ENCODE measurements at regions not wholly inside any gene's neighbourhood (a gene's known extent, or its start where the extent isn't known, plus 50 kb on each side); places are given as distances from the start of the nearest gene placed in this dataset.
A peak's percentile ranks its signal among the peaks of the same experiment; 100 is the strongest.
"Not testable (repeated sequence)": the region's sequence is repeated elsewhere in the genome, so short reads cannot be mapped to it uniquely, and the experiment has no call there.

DNA sequence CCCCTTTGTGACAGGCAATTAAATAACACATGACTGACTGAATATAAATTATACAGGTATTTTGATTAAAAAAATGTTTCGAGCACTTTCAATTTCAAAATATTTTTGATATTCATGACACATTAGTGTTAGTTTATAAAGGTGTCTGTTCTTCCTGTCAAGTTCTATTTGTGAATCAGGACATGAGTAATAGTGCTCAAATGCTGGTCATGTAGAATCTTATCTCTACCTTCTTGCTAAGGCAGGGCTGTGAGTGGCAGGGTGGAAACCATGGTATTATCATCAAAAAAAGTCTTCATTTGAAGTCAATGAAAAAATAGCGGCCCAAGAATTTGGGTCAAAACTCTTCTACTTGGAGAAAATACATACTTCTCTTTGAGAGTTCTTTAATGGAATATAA, 250.2 kb downstream of the DACT1 start:
- DNase-seq (ENCODE audit: low spot score) = no peak

DNA sequence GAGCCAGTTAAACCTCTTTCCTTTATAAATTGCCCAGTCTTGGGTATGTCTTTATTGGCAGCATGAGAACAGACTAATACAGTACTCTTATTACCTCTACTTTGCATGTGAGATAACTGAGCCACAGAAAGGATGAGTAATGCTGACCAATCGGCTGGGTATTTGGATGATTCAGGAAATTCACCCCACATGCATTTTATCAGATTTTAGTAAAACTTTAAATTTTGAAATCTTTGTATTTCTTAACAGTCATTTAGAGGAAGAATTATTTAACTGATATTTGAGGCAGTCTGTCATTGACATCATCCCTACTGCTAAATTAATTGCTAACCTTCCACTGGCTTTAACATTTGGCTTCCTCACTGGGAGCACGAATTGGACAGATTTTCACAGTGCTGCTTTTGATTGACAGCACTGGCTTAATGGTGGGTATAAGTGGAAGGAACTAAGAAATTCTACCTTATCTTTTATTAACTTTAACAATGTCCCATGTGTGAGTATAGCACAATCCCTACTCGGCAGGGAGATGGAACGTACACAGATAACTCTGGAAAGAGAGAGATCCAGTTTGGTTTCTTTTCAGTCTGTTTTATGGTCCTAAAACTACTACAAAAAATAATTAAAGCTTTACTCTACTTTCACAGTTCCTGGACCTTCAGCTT, 261.0 kb downstream of the DACT1 start:
- peak; percentile 75 for DNase-seq (ENCODE audit: low spot score)

DNA sequence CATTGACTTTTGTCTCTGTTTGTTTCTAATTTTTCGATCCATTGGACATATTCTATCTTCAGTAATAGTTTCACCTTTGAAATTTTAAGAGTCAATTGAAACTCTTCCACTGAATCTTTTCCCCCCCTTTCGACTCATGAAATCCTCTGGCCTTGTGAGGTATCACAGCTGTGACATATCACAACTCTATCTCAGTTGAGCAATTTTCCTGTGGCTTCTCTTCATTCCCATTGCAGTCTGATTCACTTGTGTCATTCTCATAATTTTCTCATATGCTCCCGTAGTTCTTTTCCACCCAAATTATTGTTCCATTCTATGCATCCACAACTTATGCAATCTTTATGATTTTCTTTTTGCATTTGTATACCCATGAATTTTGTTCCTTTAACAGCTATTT, 261.6 kb downstream of the DACT1 start:
- no peak for DNase-seq (ENCODE audit: low spot score)

DNA sequence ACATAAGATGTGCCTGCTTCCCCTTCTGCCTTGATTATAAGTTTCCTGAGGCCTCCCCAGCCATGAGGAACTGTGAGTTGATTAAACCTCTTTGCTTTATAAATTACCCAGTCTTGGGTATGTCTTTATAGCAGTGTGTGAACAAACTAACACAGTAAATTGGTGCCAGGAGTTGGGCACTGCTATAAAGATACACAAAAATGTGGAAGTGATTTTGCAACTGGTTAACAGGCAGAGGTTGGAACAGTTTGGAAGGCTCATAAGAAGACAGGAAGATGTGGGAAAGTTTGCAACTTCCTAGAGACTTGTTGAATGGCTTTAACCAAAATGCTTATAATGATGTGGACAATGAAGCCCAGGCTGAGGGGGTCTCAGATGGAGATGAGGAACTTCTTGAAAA, 264.1 kb downstream of the DACT1 start:
- DNase-seq (ENCODE audit: low spot score) = no peak

DNA sequence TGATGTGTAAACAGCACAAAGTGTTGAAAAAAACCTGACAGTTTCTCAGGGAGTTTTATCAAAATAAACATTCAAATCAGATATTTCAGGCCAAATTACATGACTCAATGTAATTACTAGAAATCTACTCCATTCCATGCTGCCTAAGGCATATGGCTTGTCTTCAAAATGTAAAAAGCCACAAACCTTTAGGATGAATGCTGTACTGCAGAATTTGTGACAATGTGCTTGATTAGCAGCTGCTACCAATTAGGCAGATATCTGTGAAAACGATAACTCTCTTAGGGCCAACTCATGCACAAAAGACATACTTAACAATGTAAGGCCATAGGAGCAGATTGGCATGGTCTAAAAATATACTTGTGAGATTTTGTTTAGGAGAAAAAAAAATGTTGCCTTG, 267.0 kb downstream of the DACT1 start:
- DNase-seq (ENCODE audit: low spot score) = no peak

DNA sequence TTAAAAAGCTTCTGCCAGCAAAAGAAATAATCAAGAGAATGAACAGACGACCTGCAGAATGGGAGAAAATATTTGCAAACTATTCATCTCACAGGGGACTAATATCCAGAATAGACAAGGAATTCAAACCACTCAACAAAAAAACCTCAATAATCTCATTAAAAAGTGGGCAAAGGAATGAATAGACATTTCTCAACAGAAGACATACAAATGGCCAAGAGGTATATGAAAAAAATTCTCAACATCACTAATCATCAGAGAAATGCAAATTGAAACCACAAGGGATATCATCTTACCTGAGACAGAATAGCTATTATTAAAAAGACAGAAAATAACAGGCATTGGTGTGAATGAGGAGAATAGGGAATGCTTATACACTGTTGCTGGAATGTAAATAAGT, 270.0 kb downstream of the DACT1 start:
- no peak for DNase-seq (ENCODE audit: low spot score)

DNA sequence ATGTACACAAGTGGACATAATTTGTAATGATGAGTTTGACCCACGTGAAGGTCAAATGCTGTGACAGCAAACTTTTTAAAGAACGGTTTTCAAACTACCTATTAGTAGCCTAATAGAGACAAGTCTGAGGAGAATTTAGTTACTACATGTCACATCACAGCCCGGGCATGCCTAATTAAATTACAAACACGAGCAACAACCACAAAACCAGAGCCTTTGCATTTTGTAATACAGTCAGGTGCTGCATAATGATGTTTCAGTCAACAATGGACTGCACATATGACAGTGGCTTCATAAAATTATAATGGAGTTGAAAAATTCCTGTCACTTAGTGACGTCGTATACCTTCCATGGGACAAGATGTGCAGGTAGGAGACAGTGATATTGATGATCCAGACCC, 274.5 kb downstream of the DACT1 start:
- no peak for DNase-seq (ENCODE audit: low spot score)

DNA sequence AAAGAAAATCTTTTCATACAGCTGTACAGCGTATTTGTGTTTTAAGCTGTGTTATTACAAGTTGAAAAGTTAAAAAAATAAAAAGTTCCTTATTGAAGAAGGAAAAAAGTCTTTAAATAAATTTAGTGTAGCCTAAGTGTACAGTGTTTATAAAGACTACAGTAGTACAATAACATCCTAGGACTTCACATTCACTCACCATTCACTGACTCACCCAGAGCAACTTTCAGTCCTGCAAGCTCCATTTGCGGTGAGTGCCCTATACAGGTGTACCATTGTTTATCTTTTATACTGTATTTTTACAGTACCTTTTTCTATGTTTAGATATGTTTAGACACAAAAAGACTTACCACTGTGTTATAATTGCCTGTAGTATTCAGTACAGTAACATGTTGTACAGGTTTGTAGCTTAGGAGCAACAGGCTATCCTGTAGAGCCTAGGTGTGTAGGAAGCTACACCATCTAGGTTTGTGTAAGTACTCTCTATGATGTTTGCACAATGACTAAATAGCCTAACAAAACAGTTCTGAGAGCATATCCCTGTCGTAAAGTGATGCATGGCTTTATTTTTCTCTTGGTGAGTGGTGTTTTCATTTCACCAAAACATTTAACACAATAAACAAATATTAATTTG, 275.2 kb downstream of the DACT1 start:
- DNase-seq (ENCODE audit: low spot score) = no peak

DNA sequence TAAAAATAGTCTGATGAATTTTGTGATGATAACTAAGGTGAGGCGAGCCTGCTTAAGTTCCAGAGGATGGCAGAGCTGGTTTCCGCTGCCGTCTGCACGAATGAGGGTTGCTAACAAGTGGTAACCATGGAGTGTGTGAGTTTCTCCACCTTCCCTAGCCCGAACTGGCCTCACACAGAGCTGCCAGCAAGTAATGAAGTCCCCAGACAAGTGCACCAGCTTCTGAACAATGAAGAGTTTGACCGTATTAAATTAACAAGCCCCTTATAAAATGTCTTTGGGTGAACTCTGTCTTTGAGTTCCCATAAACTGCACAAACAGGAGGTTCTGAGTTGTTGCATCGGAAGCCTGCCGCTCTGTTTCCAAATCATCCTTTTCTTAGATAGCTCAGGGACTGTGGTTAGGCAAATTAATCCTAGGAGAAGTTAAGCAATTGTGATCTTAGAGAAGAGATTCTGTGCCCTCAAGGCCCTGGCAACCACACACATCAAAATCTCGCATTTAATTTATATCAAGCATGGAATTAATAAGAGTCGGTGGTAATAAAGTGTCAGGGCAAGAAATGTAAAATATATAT, 274.1 kb upstream of the DAAM1 start:
- DNase-seq (ENCODE audit: low spot score) = no peak

DNA sequence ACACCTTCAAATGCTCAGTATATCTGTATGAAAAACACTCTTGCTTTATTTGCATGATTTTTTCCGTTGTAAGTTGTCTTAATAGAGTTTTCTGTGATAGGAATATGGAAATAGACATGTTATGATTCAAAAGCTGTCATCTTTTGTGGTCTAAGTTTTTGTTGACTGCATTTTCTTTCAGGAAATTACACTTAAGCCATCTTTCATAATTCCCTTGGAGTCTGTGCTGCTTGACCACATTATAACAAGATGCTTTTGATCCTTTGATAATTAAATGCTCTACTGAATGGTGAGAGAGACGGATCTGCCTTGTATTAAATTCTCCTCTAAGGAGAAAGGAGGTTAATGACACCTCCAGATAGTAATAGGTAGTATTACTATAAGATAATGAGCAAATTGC, 272.8 kb upstream of the DAAM1 start:
- DNase-seq (ENCODE audit: low spot score) = no peak

DNA sequence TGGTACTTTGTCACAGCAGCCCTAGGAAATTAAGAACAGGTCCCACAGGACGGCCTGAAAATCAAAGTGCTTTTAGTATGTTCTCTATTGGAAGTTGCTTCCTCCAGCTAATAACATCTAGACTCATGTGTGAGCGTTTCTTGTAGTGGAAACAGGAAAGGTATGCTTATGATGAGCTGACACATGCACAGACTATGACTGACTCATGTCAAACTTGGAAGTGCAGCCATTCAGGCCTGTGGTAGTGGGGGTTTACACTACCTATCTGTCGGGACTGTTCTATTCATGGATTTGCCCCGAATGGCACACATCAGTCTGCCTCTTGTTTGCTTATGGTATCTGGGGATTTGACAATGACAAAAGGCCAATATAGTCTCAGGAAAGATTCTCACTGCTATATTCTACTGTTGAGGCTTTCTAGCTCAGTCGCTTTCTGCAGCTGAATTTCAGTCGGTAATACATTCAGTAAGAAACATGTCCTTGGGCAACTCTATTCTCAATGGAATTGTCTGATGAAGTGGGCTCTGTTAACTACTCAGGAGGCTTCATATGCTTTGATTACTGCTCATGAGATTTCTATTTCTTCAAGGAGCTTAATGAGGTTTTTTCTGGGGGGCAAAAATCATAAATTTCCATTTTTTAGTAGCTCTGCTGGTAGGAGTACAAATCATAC, 270.3 kb upstream of the DAAM1 start:
- DNase-seq (ENCODE audit: low spot score) = peak; percentile 19

DNA sequence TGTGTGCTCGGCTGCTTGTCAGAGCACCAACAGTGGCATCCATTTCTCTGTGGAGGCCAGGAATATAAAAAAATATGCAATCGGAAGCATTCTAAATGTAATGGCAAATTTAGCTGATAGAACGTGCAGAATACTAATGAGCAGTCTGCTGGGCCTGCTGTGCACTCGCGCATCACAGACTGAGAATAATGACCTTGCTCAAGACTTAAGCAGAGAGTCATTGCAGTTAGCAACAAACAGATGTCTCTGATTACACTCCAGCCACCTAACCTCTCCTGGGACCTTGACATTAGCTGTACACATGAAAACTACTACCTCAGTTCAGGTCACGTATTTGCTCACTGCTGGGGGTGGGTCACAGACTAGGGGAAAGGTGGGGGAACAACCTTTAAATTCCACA, 269.2 kb upstream of the DAAM1 start:
- no peak for DNase-seq (ENCODE audit: low spot score)

DNA sequence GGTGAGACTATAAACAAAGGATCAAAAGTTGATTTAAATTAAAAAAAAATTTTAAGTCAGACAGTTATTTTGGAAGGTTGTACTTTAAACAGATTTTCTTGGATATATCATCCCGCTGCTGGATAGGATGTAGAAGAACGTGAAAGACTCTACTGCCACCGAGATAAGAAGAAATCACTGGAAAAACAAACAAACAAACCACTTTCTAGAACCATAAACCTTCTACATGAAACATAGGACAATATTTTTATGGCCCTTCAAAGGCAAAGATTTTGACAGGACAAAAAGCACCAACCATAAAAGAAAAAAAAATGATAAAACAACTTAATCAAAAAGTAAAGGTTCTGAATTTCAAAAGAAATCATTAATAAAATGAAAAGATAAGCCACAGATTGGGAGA, 268.2 kb upstream of the DAAM1 start:
- DNase-seq (ENCODE audit: low spot score) = no peak

DNA sequence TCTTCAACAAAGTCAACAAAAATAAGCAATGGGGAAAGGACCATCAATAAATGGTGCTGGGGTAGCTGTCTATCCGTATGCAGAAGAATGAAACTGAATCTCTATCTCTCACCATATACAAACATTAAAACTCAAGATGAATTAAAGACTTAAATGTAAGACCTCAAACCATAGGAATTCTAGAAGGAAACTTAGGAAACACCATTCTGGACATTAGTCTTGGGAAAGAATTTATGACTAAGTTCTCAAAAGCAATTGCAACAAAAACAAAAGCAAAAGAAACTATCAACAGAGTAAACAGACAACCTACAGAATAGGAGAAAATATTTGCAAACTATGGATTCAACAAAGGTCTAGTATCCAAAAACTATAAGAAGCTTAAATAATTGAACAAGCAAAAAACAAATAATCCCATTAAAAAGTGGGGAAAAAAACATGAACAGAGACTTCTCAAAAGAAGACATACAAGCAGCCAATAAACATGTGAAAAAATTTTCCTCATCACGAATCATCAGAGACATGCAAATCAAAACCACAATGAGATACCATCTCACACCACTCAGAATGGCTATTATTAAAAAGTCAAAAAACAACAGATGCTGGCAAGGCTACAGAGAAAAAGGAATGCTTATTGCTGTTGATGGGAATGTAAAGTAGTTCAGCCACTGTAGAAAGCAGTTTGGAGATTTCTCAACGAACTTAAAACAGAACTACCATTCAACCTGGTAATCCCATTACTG, 266.1 kb upstream of the DAAM1 start:
- not testable (repeated sequence) for DNase-seq (ENCODE audit: low spot score)

DNA sequence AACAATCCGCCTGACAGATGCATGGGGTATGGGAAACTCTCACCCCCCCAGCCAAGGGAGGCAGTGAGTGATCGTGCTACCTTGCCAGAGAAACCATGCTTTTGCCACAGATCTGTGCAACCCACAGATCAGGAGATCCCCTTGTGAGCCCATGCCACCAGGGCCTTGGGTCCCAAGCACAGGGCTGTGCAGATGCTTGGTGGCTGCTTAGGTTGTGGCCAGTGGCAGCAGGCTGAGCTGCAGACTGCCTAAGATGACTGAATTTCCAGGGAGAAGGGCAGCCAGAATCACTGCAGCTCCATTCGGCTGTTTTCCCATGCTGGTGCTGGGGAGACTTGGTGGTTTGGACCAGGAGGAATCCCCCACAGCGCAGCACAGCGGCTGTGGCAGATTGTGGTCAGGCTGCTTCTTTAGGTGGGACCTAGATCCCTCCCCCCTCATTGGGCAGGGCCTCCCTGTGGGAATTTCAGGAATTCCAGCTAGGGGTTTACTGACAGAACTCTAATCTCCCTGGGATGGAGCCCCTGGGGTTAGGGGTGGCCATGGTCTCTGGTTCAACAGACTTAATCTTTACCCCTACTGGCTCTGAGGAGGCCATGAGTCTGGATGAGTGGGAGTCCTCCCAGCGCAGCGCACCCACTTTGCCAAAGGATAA, 264.6 kb upstream of the DAAM1 start:
- DNase-seq (ENCODE audit: low spot score) = no peak

DNA sequence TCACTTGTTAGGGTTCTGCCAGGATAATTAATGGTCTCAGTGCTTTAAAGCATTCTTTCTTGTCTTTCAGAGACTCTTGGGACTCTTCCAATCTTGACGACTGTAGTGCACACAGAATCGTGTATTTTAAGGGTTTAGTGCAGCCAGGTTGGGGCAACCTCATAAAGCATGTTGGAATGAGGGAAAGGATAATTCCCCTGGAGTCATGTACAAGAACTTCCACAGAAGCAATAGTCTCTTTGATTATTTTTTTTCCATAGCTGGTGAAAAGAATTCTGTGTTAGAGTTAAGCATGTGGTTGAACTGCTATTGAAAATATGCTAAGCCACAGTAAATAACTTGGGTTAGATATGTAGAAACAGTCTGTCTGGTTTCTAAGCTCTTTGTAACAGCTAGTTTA, 246.8 kb upstream of the DAAM1 start:
- DNase-seq (ENCODE audit: low spot score) = no peak

DNA sequence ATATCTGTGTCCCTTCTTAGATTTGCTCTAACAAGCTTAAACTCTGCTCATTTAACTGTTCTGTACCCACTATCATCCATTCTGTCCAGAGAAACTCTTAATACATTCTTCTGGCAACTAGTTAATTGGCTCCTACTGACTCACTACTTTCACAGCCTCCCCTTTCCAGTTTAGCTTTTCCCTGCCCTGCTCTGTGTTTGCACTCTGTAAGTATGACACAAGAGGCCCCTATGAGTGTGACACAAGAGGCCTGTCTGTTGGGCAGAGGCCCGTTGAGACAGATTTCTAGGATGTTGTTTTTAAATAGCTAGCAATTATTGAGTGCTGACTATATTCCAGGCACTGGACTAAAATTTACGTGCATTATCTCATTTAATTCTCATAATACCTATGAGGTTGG, 246.0 kb upstream of the DAAM1 start:
- DNase-seq (ENCODE audit: low spot score) = no peak

DNA sequence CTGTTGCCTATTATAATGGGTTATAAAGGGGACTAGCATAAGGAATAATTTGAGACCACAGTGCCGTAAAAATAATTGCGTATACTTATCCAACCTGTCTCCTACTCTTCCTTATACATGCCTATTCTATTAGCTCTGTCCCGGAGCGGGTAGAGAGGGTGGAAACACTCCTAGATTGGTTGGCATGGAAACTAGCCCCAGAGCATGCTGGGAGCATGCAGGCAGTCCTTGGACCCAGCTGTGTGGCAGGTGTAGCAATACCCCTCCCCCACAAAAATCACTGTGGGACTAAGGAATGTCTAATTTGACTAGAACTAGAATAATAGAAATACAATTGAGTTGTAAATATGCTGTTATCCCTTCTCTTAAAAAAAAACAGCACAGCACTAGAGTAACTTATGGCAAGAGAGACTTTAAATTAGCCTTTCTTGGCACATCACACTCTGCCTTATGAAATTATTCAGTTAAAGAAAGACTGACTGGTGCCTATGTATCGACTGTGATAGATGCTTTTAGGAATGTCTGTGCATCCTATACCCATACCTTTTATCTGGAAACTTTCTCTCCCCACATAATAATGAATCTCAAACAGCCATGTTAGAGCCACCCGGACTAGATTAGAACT, 244.0 kb upstream of the DAAM1 start:
- DNase-seq (ENCODE audit: low spot score) = no peak

DNA sequence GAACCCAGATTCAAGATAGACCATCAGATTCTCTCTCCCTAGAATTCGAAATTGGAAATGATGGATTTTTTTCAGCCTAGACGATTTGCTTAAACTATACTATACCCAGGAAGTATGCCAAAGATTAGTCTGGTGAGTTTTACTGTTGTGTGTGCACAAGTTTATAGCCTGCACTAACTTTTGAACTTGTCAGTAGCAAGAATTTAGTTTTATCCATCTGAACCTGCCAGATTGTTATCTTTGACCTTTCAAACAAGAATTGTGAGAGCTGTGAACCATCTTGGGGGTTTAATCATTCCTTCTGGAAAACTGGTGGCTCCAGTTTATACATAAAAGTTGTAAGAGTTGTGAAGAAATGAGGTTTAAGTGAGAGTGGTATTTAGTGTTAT, 243.5 kb upstream of the DAAM1 start:
- DNase-seq (ENCODE audit: low spot score) = no peak

DNA sequence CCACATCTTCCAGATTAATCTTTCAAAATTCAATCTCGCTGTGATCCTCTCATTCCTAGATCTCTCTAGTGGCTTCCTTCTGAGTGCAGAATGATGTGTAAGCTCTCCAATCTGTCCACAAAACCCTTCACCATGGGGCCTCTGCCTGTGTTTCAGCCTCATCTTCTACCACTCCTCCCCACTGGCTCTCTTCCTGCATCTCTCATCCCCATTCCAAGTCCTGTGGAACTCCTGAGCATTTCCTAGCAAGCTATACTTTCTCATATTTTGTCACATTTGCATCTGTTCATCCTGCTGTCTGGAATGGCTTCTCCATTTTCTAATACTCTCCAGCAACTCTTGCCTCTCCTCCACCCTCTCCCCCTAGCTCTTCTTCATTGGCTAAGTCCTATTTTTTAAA, 242.0 kb upstream of the DAAM1 start:
- no peak for DNase-seq (ENCODE audit: low spot score)

DNA sequence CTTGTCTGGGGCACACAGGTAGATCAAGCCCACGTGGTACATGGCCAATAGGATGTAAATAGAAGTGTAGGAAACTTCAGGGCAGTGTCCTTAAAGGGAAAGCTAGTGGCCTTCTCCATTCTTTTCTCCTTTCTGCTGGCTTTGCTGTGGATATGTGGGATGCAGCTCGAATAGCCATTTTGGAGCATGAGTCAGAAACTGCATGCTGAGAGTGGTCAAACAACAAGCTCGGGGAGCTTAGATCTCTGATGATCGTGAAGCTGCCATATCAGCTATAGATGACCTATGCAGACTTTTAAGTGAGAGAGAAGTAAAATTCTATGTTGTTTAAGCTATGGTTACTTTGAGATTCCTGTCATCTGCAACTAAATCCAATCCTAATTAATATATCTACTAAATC, 241.3 kb upstream of the DAAM1 start:
- DNase-seq (ENCODE audit: low spot score) = no peak
